HCT116 (cell line): ENCODE measurements at regions not wholly inside any gene's neighbourhood (a gene's known extent, or its start where the extent isn't known, plus 50 kb on each side); places are given as distances from the start of the nearest gene placed in this dataset.

ENCODE experiments used
- ATAC-seq: fragments of 200-7000 bp; cut with Tn5 transposase; 2 replicates; pipeline ENCODE4 v1.9.1; 2020; ENCODE audit warnings: mild to moderate bottlenecking, moderate library complexity
- BruUV-seq: library from RNA; stranded (reverse); fragments of 400-500 nt; replicated peaks from 2 replicates; lab custom pipeline; 2021; lab: Mats Ljungman, UMichigan
- CTCF ChIA-PET: fragments of 300-600 bp; sonication (Branson Sonifier 250); formaldehyde crosslinking; loops from one replicate; lab custom pipeline; 2021; ENCODE audit warnings: antibody characterized with exemption; lab: Charles Lee
- POLR2A ChIA-PET: fragments of 300-600, 350-600 bp; sonication (Branson Sonifier 250); formaldehyde crosslinking; loops from one replicate; lab custom pipeline; 2021; ENCODE audit warnings: antibody characterized with exemption; lab: Charles Lee
- RAD21 ChIA-PET, 2 experiments: fragments of 300-600 bp; sonication (Branson Sonifier 250); formaldehyde crosslinking; loops; one replicate each; lab custom pipeline; 2023; ENCODE audit warnings: low total read pairs in 2 of 2; ENCODE audit not compliant: uncharacterized antibody in 2 of 2, unreplicated experiment in 2 of 2, low non-redundant PET in 1 of 2; lab: Charles Lee
- DNase-seq: peaks from one replicate; pipeline ENCODE4 v3.0.0-alpha.2; 2010; ENCODE audit warnings: low read depth, low spot score
- H2AFZ ChIP-seq: fragments of 200-600 bp; shearing (Covaris generic), sonication (generic); 2 replicates; pipeline ENCODE4 v1.6.1; 2017; ENCODE audit warnings: low read depth, mixed run types, mixed read lengths, antibody characterized with exemption, low read length; ENCODE audit not compliant: poor library complexity, severe bottlenecking
- H3K27ac ChIP-seq: 2 replicates; pipeline ENCODE4 v1.5.1; 2012; ENCODE audit warnings: low read depth, low read length
- H3K27me3 ChIP-seq: fragments of 200-600 bp; sonication (generic); 2 replicates; pipeline ENCODE4 v1.6.1; 2016; ENCODE audit warnings: mixed run types, low read length, mixed read lengths; ENCODE audit not compliant: insufficient read depth
- H3K36me3 ChIP-seq, 2 experiments: fragments of 200-500 bp in 1 of 2; fragments of 200-600 bp in 1 of 2; sonication (Bioruptor generic) in 1 of 2; sonication (generic) in 1 of 2; 2 replicates each; pipeline versions ENCODE4 v1.5.1 to v1.6.1; 2014 to 2016; ENCODE audit warnings: low read length in 2 of 2, inconsistent platforms in 1 of 2, mixed read lengths in 1 of 2, mixed run types in 1 of 2; ENCODE audit not compliant: insufficient read depth in 2 of 2, control insufficient read depth in 1 of 2
- H3K4me1 ChIP-seq, 2 experiments: fragments of 200-600 bp in 1 of 2; sonication (generic) in 1 of 2; 2 replicates each; pipeline versions ENCODE4 v1.5.1 to v1.6.1; 2012 to 2017; ENCODE audit warnings: low read length in 2 of 2, inconsistent platforms in 1 of 2, mild to moderate bottlenecking in 1 of 2, mixed read lengths in 1 of 2, mixed run types in 1 of 2, moderate library complexity in 1 of 2; ENCODE audit not compliant: insufficient read depth in 2 of 2, control insufficient read depth in 1 of 2
- H3K4me2 ChIP-seq: fragments of 200-600 bp; sonication (generic); 2 replicates; pipeline ENCODE4 v1.6.1; 2017; ENCODE audit warnings: mixed run types, low read length, mixed read lengths
- H3K4me3 ChIP-seq, 2 experiments: fragments of 200-600 bp in 1 of 2; sonication (generic) in 1 of 2; replicated peaks in 1 of 2; 2 replicates each; pipeline ENCODE4 v1.5.1; 2011 to 2016; ENCODE audit warnings: low read length in 2 of 2, control low read depth in 1 of 2, low read depth in 1 of 2, mild to moderate bottlenecking in 1 of 2, mixed read lengths in 1 of 2, mixed run types in 1 of 2
- H3K79me2 ChIP-seq: fragments of 200-600 bp; sonication (generic); 2 replicates; pipeline ENCODE4 v1.6.1; 2017; ENCODE audit warnings: mild to moderate bottlenecking, mixed run types, low read length, moderate library complexity, mixed read lengths; ENCODE audit not compliant: insufficient read depth
- H3K9ac ChIP-seq: fragments of 200-600 bp; sonication (generic); 2 replicates; pipeline ENCODE4 v1.6.1; 2016; ENCODE audit warnings: low read length, mixed read lengths
- H3K9me2 ChIP-seq: fragments of 200-600 bp; sonication (generic), shearing (Covaris generic); 2 replicates; pipeline ENCODE4 v1.6.1; 2017; ENCODE audit warnings: mixed run types, mild to moderate bottlenecking, moderate library complexity; ENCODE audit not compliant: insufficient read depth
- H3K9me3 ChIP-seq, 2 experiments: fragments of 200-500 bp in 1 of 2; fragments of 200-600 bp in 1 of 2; sonication (Bioruptor generic) in 1 of 2; sonication (generic) in 1 of 2; 2 replicates each; pipeline ENCODE4 v1.6.1; 2014 to 2017; ENCODE audit warnings: low read length in 2 of 2, mixed read lengths in 2 of 2, inconsistent platforms in 1 of 2, low read depth in 1 of 2, mild to moderate bottlenecking in 1 of 2, mixed run types in 1 of 2, moderate library complexity in 1 of 2; ENCODE audit not compliant: control insufficient read depth in 1 of 2, insufficient read depth in 1 of 2
- H4K20me1 ChIP-seq: fragments of 200-600 bp; sonication (generic), shearing (Covaris generic); 2 replicates; pipeline ENCODE4 v1.6.1; 2017; ENCODE audit warnings: mixed run types, mild to moderate bottlenecking, moderate library complexity; ENCODE audit not compliant: insufficient read depth
- CTCF ChIP-seq, 3 experiments: fragments of 200-600 bp in 1 of 3; sonication (generic) in 1 of 3; IDR thresholded peaks in 2 of 3; conservative IDR thresholded peaks in 1 of 3; 2 replicates each; pipeline ENCODE4 v1.5.1; 2012 to 2017; ENCODE audit warnings: low read depth in 2 of 3, low read length in 2 of 3, antibody characterized with exemption in 1 of 3, borderline replicate concordance in 1 of 3, control low read depth in 1 of 3, mild to moderate bottlenecking in 1 of 3, mixed read lengths in 1 of 3, mixed run types in 1 of 3, moderate library complexity in 1 of 3; ENCODE audit not compliant: insufficient read depth in 1 of 3
- FOSL1 ChIP-seq: IDR thresholded peaks from 2 replicates; pipeline ENCODE4 v1.6.1; 2012; ENCODE audit warnings: low read depth
- REST ChIP-seq: IDR thresholded peaks from 2 replicates; pipeline ENCODE4 v1.6.1; 2012; ENCODE audit warnings: low read depth
- TCF7L2 ChIP-seq: IDR thresholded peaks from 2 replicates; pipeline ENCODE4 v1.7.0; 2011; ENCODE audit warnings: borderline replicate concordance, inconsistent platforms; ENCODE audit not compliant: insufficient read depth, insufficient read length; ENCODE audit errors: extremely low read depth
- ZBTB33 ChIP-seq: IDR thresholded peaks from 2 replicates; pipeline ENCODE4 v1.6.1; 2011; ENCODE audit warnings: mild to moderate bottlenecking, low read length, moderate library complexity; ENCODE audit not compliant: insufficient replicate concordance; ENCODE audit errors: extremely low read depth
- ZFX ChIP-seq: fragments of 450-650 bp; IDR thresholded peaks from 2 replicates; pipeline ENCODE4 v1.6.1; 2017
- intact Hi-C: fragments of 100-400 bp; cut with micrococcal nuclease; formaldehyde crosslinking; loops from 2 replicates; pipeline ENCODE4 v1.10.0; 2022

GRCh38 chr14:57921377-57921776 lies 55.5 kb upstream of the SLC35F4 start:
- no peak overlapping the region for H3K4me3 ChIP-seq
- no peaks in the 10 kb centered on the region for H3K9me2 ChIP-seq
- no peaks in the 10 kb centered on the region for H3K9me3 ChIP-seq
- H3K9ac ChIP-seq: no peak overlapping the region
- no TSS peak for BruUV-seq
- no peaks in the 10 kb centered on the region for H4K20me1 ChIP-seq
- H3K27me3 ChIP-seq: peaks cover 24% of the 10 kb centered on the region
- ATAC-seq (no peak), DNase-seq (no peak)
- H3K79me2 ChIP-seq: no peaks in the 10 kb centered on the region
- intact Hi-C loops: no loop called here
- H3K4me1 ChIP-seq: no peaks in the 10 kb centered on the region
- H3K4me2 ChIP-seq: no peak overlapping the region
- H2AFZ ChIP-seq: no peak overlapping the region
- ChIA-PET CTCF (no interaction called here), RAD21 (no interaction called here), POLR2A (no interaction called here)
- H3K36me3 ChIP-seq: no peaks in the 10 kb centered on the region
- TF ChIP-seq CTCF (IDR thresholded peaks at IDR 0.05 in 2 of 3, conservative IDR thresholded peaks at IDR 0.05 in 1 of 3; ENCODE audit: borderline replicate concordance in 1 of 3, insufficient read depth in 1 of 3, low read depth in 2 of 3, low read length in 2 of 3): no peak
- TF ChIP-seq REST: no peak
- TF ChIP-seq ZBTB33: no peak
- TF ChIP-seq TCF7L2: no peak
- TF ChIP-seq ZFX: no peak
- no peak for TF ChIP-seq FOSL1
- no peak overlapping the region for H3K27ac ChIP-seq
